Activated T-cell treated with anti-CD3 and anti-CD28 coated beads, Interleukin-2, amount 50 U/mL, for 4 hours (primary cell): ENCODE measurements at regions not wholly inside any gene's neighbourhood (a gene's known extent, or its start where the extent isn't known, plus 50 kb on each side); places are given as distances from the start of the nearest gene placed in this dataset.

Experiments
- ATAC-seq, 2 donors: fragments of 200-7000 bp; cut with Tn5 transposase; one replicate each; pipeline ENCODE4 v1.10.0; 2021
- DNase-seq: peaks from one replicate; pipeline ENCODE4 v3.0.0-alpha.2; 2020
- H3K27me3 Mint-ChIP-seq: one replicate; pipeline ENCODE4 v1.8.0; 2021; ENCODE audit warnings: low read depth, mixed read lengths
- H3K36me3 Mint-ChIP-seq: one replicate; pipeline ENCODE4 v1.8.0; 2022; ENCODE audit warnings: mixed read lengths; ENCODE audit not compliant: insufficient read depth
- H3K4me1 Mint-ChIP-seq: one replicate; pipeline ENCODE4 v1.8.0; 2021; ENCODE audit warnings: low read depth, mixed read lengths
- H3K4me3 Mint-ChIP-seq: one replicate; pipeline ENCODE4 v1.8.0; 2021; ENCODE audit warnings: mild to moderate bottlenecking, moderate library complexity, mixed read lengths
- H3K9me3 Mint-ChIP-seq: one replicate; pipeline ENCODE4 v1.8.0; 2021; ENCODE audit warnings: mixed read lengths

GRCh38 chr5:171629221-171629620 lies 156.4 kb upstream of the SMIM23 start:
- DNase-seq: no peak
- no peaks in the 10 kb centered on the region for H3K4me1 Mint-ChIP-seq
- H3K4me3 Mint-ChIP-seq: no peak overlapping the region
- H3K27me3 Mint-ChIP-seq: peaks cover 19% of the 10 kb centered on the region
- H3K36me3 Mint-ChIP-seq: no peaks in the 10 kb centered on the region
- H3K9me3 Mint-ChIP-seq: no peaks in the 10 kb centered on the region
- no peak for ATAC-seq

GRCh38 chr5:171629628-171630349 lies 155.8 kb upstream of the SMIM23 start:
- Mint-ChIP-seq H3K4me3 (no peak overlapping the region), H3K36me3 (no peaks in the 10 kb centered on the region), H3K4me1 (no peaks in the 10 kb centered on the region), H3K9me3 (no peaks in the 10 kb centered on the region), H3K27me3 (peaks cover 19% of the 10 kb centered on the region)
- ATAC-seq (peak; percentile 25 to 57), DNase-seq (no peak)

GRCh38 chr5:171630350-171631065 lies 155.1 kb upstream of the SMIM23 start:
- ATAC-seq: no peak
- Mint-ChIP-seq H3K4me3 (no peak overlapping the region), H3K27me3 (peaks cover 22% of the 10 kb centered on the region), H3K4me1 (no peaks in the 10 kb centered on the region), H3K36me3 (no peaks in the 10 kb centered on the region), H3K9me3 (no peaks in the 10 kb centered on the region)
- DNase-seq: no peak

GRCh38 chr5:171632616-171633015 lies 153.0 kb upstream of the SMIM23 start:
- DNase-seq: no peak
- Mint-ChIP-seq H3K36me3 (no peaks in the 10 kb centered on the region), H3K9me3 (no peaks in the 10 kb centered on the region), H3K27me3 (peaks cover 22% of the 10 kb centered on the region), H3K4me3 (no peak overlapping the region), H3K4me1 (no peaks in the 10 kb centered on the region)
- ATAC-seq: no peak

DNA sequence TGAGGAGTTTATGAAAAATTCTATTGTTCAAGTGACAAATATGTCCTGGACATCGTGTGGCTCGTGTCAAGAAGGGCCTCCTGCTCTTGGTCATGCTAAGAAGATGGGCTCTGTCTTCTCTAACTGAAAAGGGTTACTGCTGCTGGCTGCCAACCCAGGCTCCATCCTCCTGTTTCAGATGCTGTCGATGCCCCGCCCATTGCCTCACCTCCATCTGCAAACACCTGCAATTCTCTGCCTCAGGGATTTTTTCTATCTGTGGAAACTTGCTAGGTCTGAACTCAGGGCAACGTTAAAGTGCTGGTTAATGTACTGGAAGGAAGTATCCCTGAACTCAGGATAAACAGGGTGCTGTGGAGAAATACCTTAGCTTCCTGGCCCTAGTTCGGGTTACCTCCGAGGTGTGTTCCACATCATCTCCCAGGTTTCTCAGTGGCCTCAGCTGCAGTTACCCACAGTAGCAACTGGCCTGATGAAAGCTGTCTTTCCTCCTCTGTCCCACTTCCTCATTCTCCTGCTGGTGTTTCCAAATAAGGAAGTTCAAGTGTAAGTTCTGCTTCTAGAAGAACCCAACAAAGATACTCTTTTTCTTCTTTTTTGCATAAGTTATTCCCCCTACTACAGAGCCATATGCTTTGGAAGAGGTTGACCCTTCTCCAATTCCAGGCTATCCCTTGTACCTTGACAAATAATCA lies 151.7 kb upstream of the SMIM23 start:
- Mint-ChIP-seq H3K36me3 (no peaks in the 10 kb centered on the region), H3K27me3 (peaks cover 18% of the 10 kb centered on the region), H3K4me1 (no peaks in the 10 kb centered on the region), H3K9me3 (no peaks in the 10 kb centered on the region), H3K4me3 (no peak overlapping the region)
- ATAC-seq (no peak), DNase-seq (no peak)

GRCh38 chr5:171634511-171634910 lies 151.1 kb upstream of the SMIM23 start:
- Mint-ChIP-seq H3K36me3 (no peaks in the 10 kb centered on the region), H3K4me3 (no peak overlapping the region), H3K9me3 (no peaks in the 10 kb centered on the region), H3K27me3 (peaks cover 14% of the 10 kb centered on the region), H3K4me1 (no peaks in the 10 kb centered on the region)
- DNase-seq: no peak
- no peak for ATAC-seq

DNA sequence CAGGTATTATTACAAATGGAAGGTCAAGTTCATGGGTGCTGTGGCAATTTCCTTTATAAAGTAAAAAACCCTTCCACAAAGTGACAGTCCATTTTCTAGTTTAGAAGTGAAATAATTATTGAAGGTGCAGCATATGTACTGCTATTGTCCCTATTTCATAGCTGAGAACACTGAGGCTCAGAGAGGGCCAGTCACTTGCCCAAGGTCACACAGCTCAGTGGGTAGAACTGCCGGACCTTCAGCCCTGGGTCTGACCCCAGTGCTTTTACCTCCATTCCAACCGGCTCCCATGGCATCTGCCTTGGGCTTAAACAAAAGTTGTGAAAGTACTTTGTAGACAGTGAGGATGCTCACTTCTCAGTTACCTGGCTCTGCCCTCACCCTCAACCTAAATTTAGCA lies 150.6 kb upstream of the SMIM23 start:
- Mint-ChIP-seq H3K36me3 (no peaks in the 10 kb centered on the region), H3K4me3 (no peak overlapping the region), H3K27me3 (peaks cover 14% of the 10 kb centered on the region)

DNA sequence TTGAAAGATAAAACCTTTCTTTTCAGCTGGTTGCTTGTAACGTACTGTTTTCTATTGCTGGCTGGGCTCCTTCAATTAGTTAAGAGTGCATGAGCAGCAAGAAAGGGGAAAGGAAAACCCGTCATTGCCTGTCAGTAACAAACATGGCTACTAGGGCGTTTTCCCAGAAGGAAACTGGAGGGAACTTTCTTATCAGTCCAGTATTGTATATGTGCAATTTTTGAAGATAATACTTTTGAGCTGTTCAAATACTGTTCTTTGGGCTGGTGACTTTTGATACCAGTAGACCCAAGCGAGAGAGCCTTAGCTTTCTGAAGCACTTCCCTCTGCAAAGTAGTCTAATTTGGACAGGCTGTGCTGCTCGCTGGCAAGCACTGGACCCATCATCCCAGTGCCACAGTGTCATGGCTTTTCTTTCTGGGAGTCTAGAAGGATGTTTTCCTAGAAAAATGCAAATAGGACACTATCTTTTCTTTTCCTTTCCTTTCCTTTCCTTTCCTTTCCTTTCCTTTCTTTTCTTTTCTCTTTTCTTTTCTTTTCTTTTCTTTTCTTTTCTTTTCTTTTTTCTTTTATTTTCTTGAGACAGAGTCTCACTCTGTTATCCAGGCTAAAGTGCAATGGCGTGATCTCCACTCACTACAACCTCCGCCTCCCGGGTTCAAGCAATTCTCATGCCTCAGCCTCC lies 149.9 kb upstream of the SMIM23 start:
- peaks cover 14% of the 10 kb centered on the region for H3K27me3 Mint-ChIP-seq
- no peaks in the 10 kb centered on the region for H3K36me3 Mint-ChIP-seq
- no peaks in the 10 kb centered on the region for H3K9me3 Mint-ChIP-seq
- DNase-seq (no peak), ATAC-seq (no peak)
- H3K4me3 Mint-ChIP-seq: no peak overlapping the region
- no peaks in the 10 kb centered on the region for H3K4me1 Mint-ChIP-seq

More for the DNA sequence above, 150.6 kb upstream of the SMIM23 start:
- H3K4me1 Mint-ChIP-seq: no peaks in the 10 kb centered on the region
- DNase-seq (no peak), ATAC-seq (no peak)
- no peaks in the 10 kb centered on the region for H3K9me3 Mint-ChIP-seq

- Mint-ChIP-seq H3K9me3 (no peaks in the 10 kb centered on the region), H3K4me1 (no peaks in the 10 kb centered on the region), H3K4me3 (no peak overlapping the region), H3K27me3 (peaks cover 8% of the 10 kb centered on the region), H3K36me3 (no peaks in the 10 kb centered on the region)
- no peak for ATAC-seq
- DNase-seq: no peak
Measured at GRCh38 chr5:171637811-171638210, 147.8 kb upstream of the SMIM23 start.

DNA sequence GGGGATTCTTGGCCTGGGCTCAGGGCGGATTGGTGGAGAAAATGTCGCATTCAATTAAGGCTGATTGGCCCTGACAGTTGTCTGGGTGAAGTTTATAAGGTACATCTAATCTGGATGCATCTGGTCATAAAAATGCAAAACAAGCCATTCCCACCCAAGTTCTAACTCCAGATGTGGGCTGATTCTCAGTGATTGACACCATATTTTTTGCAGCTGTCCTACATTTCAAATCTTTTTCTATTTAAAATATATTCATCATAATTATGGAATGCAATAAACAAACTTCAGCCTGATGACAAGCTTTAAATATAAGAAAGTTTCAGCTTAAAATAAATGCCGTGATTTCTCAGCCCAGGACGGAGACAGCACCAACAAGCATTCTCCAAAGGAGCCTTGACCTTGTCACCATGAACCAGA lies 146.4 kb upstream of the SMIM23 start:
- no peak overlapping the region for H3K4me3 Mint-ChIP-seq
- H3K4me1 Mint-ChIP-seq: no peaks in the 10 kb centered on the region
- DNase-seq (no peak), ATAC-seq (no peak)
- H3K36me3 Mint-ChIP-seq: no peaks in the 10 kb centered on the region
- H3K9me3 Mint-ChIP-seq: no peaks in the 10 kb centered on the region
- H3K27me3 Mint-ChIP-seq: peaks cover 8% of the 10 kb centered on the region

DNA sequence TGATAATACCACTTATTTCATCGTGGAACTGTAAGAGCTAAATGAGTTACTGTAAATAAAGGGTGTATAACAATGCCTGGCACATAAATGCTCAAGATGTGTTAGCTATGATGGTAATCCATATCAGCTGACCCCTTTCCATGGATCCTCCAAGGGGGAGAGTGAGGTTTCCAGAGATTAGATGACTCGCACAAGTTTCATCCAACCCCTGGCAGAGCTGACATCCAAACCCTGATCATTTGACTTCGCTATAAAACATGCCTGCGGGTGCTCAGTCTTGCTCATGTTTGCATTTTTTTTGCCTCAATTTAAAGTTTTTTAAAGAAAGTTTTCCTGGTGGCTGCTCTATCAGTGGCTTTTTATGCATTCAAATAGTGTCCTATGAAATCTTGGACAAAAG lies 145.7 kb upstream of the SMIM23 start:
- Mint-ChIP-seq H3K4me1 (no peaks in the 10 kb centered on the region), H3K4me3 (no peak overlapping the region), H3K9me3 (no peaks in the 10 kb centered on the region), H3K36me3 (no peaks in the 10 kb centered on the region), H3K27me3 (peaks cover 8% of the 10 kb centered on the region)
- no peak for ATAC-seq
- DNase-seq: no peak

- DNase-seq: no peak
- H3K36me3 Mint-ChIP-seq: no peaks in the 10 kb centered on the region
- peaks cover 5% of the 10 kb centered on the region for H3K27me3 Mint-ChIP-seq
- ATAC-seq: no peak
- H3K4me3 Mint-ChIP-seq: no peak overlapping the region
- no peaks in the 10 kb centered on the region for H3K4me1 Mint-ChIP-seq
- H3K9me3 Mint-ChIP-seq: no peaks in the 10 kb centered on the region
Measured at GRCh38 chr5:171640480-171640879, 145.1 kb upstream of the SMIM23 start.

DNA sequence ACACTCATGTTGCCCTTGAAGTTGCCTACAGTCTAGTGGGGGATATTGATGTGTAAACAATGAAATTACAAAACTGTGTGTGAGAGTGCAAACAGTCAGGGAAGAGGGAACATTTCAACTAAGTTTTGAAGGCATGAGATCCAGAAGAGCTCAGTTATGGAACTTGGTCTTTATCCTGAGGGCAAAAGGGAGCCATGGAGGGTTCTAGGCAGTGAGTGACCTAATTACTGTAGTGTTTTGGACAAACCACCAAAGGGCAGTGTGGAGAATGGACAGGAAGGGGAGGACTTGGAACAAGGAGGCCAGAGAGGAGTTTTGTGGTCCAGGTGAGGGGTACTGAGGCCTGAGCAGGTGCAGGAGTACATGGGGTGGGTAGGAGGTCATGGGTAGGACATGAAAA lies 143.7 kb upstream of the SMIM23 start:
- H3K4me1 Mint-ChIP-seq: no peaks in the 10 kb centered on the region
- no peak for ATAC-seq
- H3K36me3 Mint-ChIP-seq: no peaks in the 10 kb centered on the region

GRCh38 chr5:171642894-171643293 lies 142.7 kb upstream of the SMIM23 start:
- H3K4me1 Mint-ChIP-seq: no peaks in the 10 kb centered on the region
- ATAC-seq (no peak), DNase-seq (no peak)
- no peaks in the 10 kb centered on the region for H3K36me3 Mint-ChIP-seq
- H3K9me3 Mint-ChIP-seq: no peaks in the 10 kb centered on the region
- H3K4me3 Mint-ChIP-seq: no peak overlapping the region
- peaks cover 5% of the 10 kb centered on the region for H3K27me3 Mint-ChIP-seq

More for the DNA sequence above, 143.7 kb upstream of the SMIM23 start:
- no peak for DNase-seq
- no peak overlapping the region for H3K4me3 Mint-ChIP-seq
- H3K27me3 Mint-ChIP-seq: peaks cover 5% of the 10 kb centered on the region
- H3K9me3 Mint-ChIP-seq: no peaks in the 10 kb centered on the region
